ENCODE measurements at regions not wholly inside any gene's neighbourhood (a gene's known extent, or its start where the extent isn't known, plus 50 kb on each side); places are given as distances from the start of the nearest gene placed in this dataset.

GRCh38 chr9:99405359-99405758 is 183.3 kb downstream of the SEC61B start:
- Histone ChIP-seq H3K27ac (ENCODE audit: low read length) (no peak overlapping the region), H3K27me3 (replicated peaks in 1 of 2; ENCODE audit: control insufficient read depth in 2 of 2, extremely low read depth in 1 of 2, insufficient read depth in 2 of 2, low read length in 1 of 2) (peaks cover 0 to 11% of the 10 kb centered on the region in 2 experiments), H3K4me1 (ENCODE audit: control insufficient read depth in 1 of 2, extremely low read depth in 1 of 2, insufficient read depth in 2 of 2, low read length in 2 of 2) (no peaks in the 10 kb centered on the region), H3K9me3 (no peaks in the 10 kb centered on the region), H3K4me3 (ENCODE audit: control insufficient read depth in 1 of 2, extremely low read depth in 1 of 2, low read length in 1 of 2) (no peak overlapping the region), H3K36me3 (ENCODE audit: control insufficient read depth in 2 of 2, extremely low read depth in 1 of 2, insufficient read depth in 1 of 2, low read length in 1 of 2) (no peaks in the 10 kb centered on the region)
- Mint-ChIP-seq H3K27ac (no peak overlapping the region), H3K4me1 (no peaks in the 10 kb centered on the region), H3K4me3 (no peak overlapping the region), H3K36me3 (no peaks in the 10 kb centered on the region), H3K27me3 (peaks cover 11 to 17% of the 10 kb centered on the region in 2 donors), H3K9me3 (no peaks in the 10 kb centered on the region)
- 100% methylated on average over 1 of the region's 2 CpGs for WGBS (ENCODE audit: insufficient coverage)
- ATAC-seq (replicated peaks in 1 of 4): no peak
- ChIA-PET CTCF (no interaction called here), POLR2A (no interaction called here)
- DNase-seq: no peak

GRCh38 chr9:99406939-99407338 is 184.9 kb downstream of the SEC61B start:
- H3K4me3 Mint-ChIP-seq: no peak overlapping the region
- no peaks in the 10 kb centered on the region for H3K36me3 Mint-ChIP-seq
- ChIA-PET CTCF (no interaction called here), POLR2A (interaction anchor here in 1 of 2 donors (0.7 kb wide), 1 partner anchor 58 kb away, joined by 3 read pairs; no protein-coding TSS in a partner anchor)
- no peaks in the 10 kb centered on the region for H3K4me1 Mint-ChIP-seq
- Histone ChIP-seq H3K4me3 (ENCODE audit: control insufficient read depth in 1 of 2, extremely low read depth in 1 of 2, low read length in 1 of 2) (no peak overlapping the region), H3K36me3 (ENCODE audit: control insufficient read depth in 2 of 2, extremely low read depth in 1 of 2, insufficient read depth in 1 of 2, low read length in 1 of 2) (no peaks in the 10 kb centered on the region), H3K27me3 (replicated peaks in 1 of 2; ENCODE audit: control insufficient read depth in 2 of 2, extremely low read depth in 1 of 2, insufficient read depth in 2 of 2, low read length in 1 of 2) (peaks cover 0 to 5% of the 10 kb centered on the region in 2 experiments), H3K27ac (ENCODE audit: low read length) (no peak overlapping the region), H3K9me3 (no peaks in the 10 kb centered on the region), H3K4me1 (ENCODE audit: control insufficient read depth in 1 of 2, extremely low read depth in 1 of 2, insufficient read depth in 2 of 2, low read length in 2 of 2) (no peaks in the 10 kb centered on the region)
- ATAC-seq (replicated peaks in 1 of 4) (no peak), DNase-seq (no peak)
- no peaks in the 10 kb centered on the region for H3K9me3 Mint-ChIP-seq
- WGBS (ENCODE audit: insufficient coverage): 95% methylated on average over 2 of the region's 4 CpGs
- no peak overlapping the region for H3K27ac Mint-ChIP-seq
- peaks cover 8 to 17% of the 10 kb centered on the region in 2 donors for H3K27me3 Mint-ChIP-seq

GRCh38 chr9:99411068-99411467 is 189.0 kb downstream of the SEC61B start:
- POLR2A ChIA-PET: no interaction called here
- peaks cover 3 to 7% of the 10 kb centered on the region in 2 donors for H3K27me3 Mint-ChIP-seq
- no CpG with 5 or more reads among the region's 1 CpG for WGBS (ENCODE audit: insufficient coverage)
- H3K27me3 ChIP-seq (replicated peaks in 1 of 2; ENCODE audit: control insufficient read depth in 2 of 2, extremely low read depth in 1 of 2, insufficient read depth in 2 of 2, low read length in 1 of 2): peaks cover 0 to 3% of the 10 kb centered on the region in 2 experiments
- no peak overlapping the region for H3K27ac ChIP-seq (ENCODE audit: low read length)
- no peak for ATAC-seq (replicated peaks in 1 of 4)
- H3K4me1 Mint-ChIP-seq: no peaks in the 10 kb centered on the region
- no peak overlapping the region for H3K4me3 ChIP-seq (ENCODE audit: control insufficient read depth in 1 of 2, extremely low read depth in 1 of 2, low read length in 1 of 2)
- no peaks in the 10 kb centered on the region for H3K9me3 ChIP-seq
- H3K27ac Mint-ChIP-seq: no peak overlapping the region
- H3K9me3 Mint-ChIP-seq: no peaks in the 10 kb centered on the region
- DNase-seq: no peak
- CTCF ChIA-PET: no interaction called here
- H3K4me1 ChIP-seq (ENCODE audit: control insufficient read depth in 1 of 2, extremely low read depth in 1 of 2, insufficient read depth in 2 of 2, low read length in 2 of 2): no peaks in the 10 kb centered on the region
- no peaks in the 10 kb centered on the region for H3K36me3 ChIP-seq (ENCODE audit: control insufficient read depth in 2 of 2, extremely low read depth in 1 of 2, insufficient read depth in 1 of 2, low read length in 1 of 2)
- H3K36me3 Mint-ChIP-seq: no peaks in the 10 kb centered on the region
- no peak overlapping the region for H3K4me3 Mint-ChIP-seq

DNA sequence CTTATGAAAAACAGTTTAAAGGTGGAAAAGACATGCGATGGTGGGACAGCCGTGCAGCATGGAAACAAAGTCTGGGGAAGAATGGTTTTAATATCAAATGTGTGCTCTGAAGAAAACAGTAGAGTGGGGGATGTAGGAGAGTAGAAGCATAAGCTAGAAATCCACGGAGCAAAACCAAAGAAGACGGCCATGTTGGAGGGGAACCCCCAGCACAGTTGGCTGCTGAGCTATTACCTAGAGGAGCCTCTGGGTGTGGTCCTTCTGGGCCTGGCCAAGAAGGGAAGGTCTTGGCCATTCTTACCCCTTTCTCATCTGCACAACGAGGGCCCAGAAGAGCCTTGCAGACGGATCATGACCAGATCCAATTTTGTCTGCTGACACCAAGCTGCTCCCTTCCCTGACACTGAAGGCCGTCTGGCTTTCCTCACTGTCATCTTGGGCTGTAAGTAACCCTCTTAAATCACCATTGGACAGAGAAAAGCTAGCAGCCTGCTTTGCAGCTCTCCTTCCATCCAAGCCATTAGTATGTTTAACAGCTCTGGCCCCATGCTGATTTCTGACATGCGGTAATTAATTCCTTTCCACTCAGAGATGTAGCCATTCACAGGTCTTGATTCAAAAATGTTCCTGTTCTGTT is 189.5 kb downstream of the SEC61B start:
- H3K9me3 ChIP-seq: no peaks in the 10 kb centered on the region
- H3K27me3 ChIP-seq (replicated peaks in 1 of 2; ENCODE audit: control insufficient read depth in 2 of 2, extremely low read depth in 1 of 2, insufficient read depth in 2 of 2, low read length in 1 of 2): peaks cover 0 to 1% of the 10 kb centered on the region in 2 experiments
- no peaks in the 10 kb centered on the region for H3K9me3 Mint-ChIP-seq
- no peak overlapping the region for H3K27ac Mint-ChIP-seq
- ChIA-PET CTCF (no interaction called here), POLR2A (no interaction called here)
- DNase-seq (no peak), ATAC-seq (replicated peaks in 1 of 4) (no peak)
- H3K4me3 ChIP-seq (ENCODE audit: control insufficient read depth in 1 of 2, extremely low read depth in 1 of 2, low read length in 1 of 2): no peak overlapping the region
- no peak overlapping the region for H3K27ac ChIP-seq (ENCODE audit: low read length)
- H3K4me1 ChIP-seq (ENCODE audit: control insufficient read depth in 1 of 2, extremely low read depth in 1 of 2, insufficient read depth in 2 of 2, low read length in 2 of 2): no peaks in the 10 kb centered on the region
- H3K36me3 ChIP-seq (ENCODE audit: control insufficient read depth in 2 of 2, extremely low read depth in 1 of 2, insufficient read depth in 1 of 2, low read length in 1 of 2): no peaks in the 10 kb centered on the region
- H3K4me1 Mint-ChIP-seq: no peaks in the 10 kb centered on the region
- no peaks in the 10 kb centered on the region for H3K36me3 Mint-ChIP-seq
- 73% methylated on average over 6 of the region's 8 CpGs for WGBS (ENCODE audit: insufficient coverage)
- peaks cover 3 to 5% of the 10 kb centered on the region in 2 donors for H3K27me3 Mint-ChIP-seq
- no peak overlapping the region for H3K4me3 Mint-ChIP-seq

GRCh38 chr9:99412606-99413005 is 190.5 kb downstream of the SEC61B start:
- ChIA-PET CTCF (interaction anchor here in 1 of 2 donors (0.6 kb wide), 1 partner anchor 210 kb away, joined by 3 read pairs; no protein-coding TSS in a partner anchor), POLR2A (no interaction called here)
- no peaks in the 10 kb centered on the region for H3K9me3 ChIP-seq
- H3K4me1 Mint-ChIP-seq: no peaks in the 10 kb centered on the region
- no peaks in the 10 kb centered on the region for H3K9me3 Mint-ChIP-seq
- peaks cover 5% of the 10 kb centered on the region in 2 donors for H3K27me3 Mint-ChIP-seq
- H3K27ac Mint-ChIP-seq: no peak overlapping the region
- ATAC-seq (replicated peaks in 1 of 4): no peak
- no peak overlapping the region for H3K27ac ChIP-seq (ENCODE audit: low read length)
- no peak overlapping the region for H3K4me3 ChIP-seq (ENCODE audit: control insufficient read depth in 1 of 2, extremely low read depth in 1 of 2, low read length in 1 of 2)
- no peaks in the 10 kb centered on the region for H3K36me3 ChIP-seq (ENCODE audit: control insufficient read depth in 2 of 2, extremely low read depth in 1 of 2, insufficient read depth in 1 of 2, low read length in 1 of 2)
- no peak for DNase-seq
- H3K27me3 ChIP-seq (replicated peaks in 1 of 2; ENCODE audit: control insufficient read depth in 2 of 2, extremely low read depth in 1 of 2, insufficient read depth in 2 of 2, low read length in 1 of 2): no peaks in the 10 kb centered on the region
- H3K36me3 Mint-ChIP-seq: no peaks in the 10 kb centered on the region
- H3K4me3 Mint-ChIP-seq: no peak overlapping the region
- no peaks in the 10 kb centered on the region for H3K4me1 ChIP-seq (ENCODE audit: control insufficient read depth in 1 of 2, extremely low read depth in 1 of 2, insufficient read depth in 2 of 2, low read length in 2 of 2)

- no peak overlapping the region for H3K4me3 Mint-ChIP-seq
- no peak overlapping the region for H3K27ac Mint-ChIP-seq
- H3K4me3 ChIP-seq (ENCODE audit: control insufficient read depth in 1 of 2, extremely low read depth in 1 of 2, low read length in 1 of 2): no peak overlapping the region
- H3K36me3 Mint-ChIP-seq: no peaks in the 10 kb centered on the region
- no peaks in the 10 kb centered on the region for H3K9me3 Mint-ChIP-seq
- H3K4me1 Mint-ChIP-seq: no peaks in the 10 kb centered on the region
- no peaks in the 10 kb centered on the region for H3K4me1 ChIP-seq (ENCODE audit: control insufficient read depth in 1 of 2, extremely low read depth in 1 of 2, insufficient read depth in 2 of 2, low read length in 2 of 2)
- ChIA-PET POLR2A (no interaction called here), CTCF (interaction anchor here in 1 of 2 donors (0.6 kb wide), 1 partner anchor 281 kb away, joined by 4 read pairs; no protein-coding TSS in a partner anchor)
- ATAC-seq (replicated peaks in 1 of 4) (no peak), DNase-seq (no peak)
- H3K36me3 ChIP-seq (ENCODE audit: control insufficient read depth in 2 of 2, extremely low read depth in 1 of 2, insufficient read depth in 1 of 2, low read length in 1 of 2): no peaks in the 10 kb centered on the region
- no peak overlapping the region for H3K27ac ChIP-seq (ENCODE audit: low read length)
- WGBS (ENCODE audit: insufficient coverage): 100% methylated on average over 1 of the region's 1 CpG
- no peaks in the 10 kb centered on the region for H3K27me3 ChIP-seq (replicated peaks in 1 of 2; ENCODE audit: control insufficient read depth in 2 of 2, extremely low read depth in 1 of 2, insufficient read depth in 2 of 2, low read length in 1 of 2)
- H3K9me3 ChIP-seq: no peaks in the 10 kb centered on the region
- peaks cover 5 to 7% of the 10 kb centered on the region in 2 donors for H3K27me3 Mint-ChIP-seq
Observed at GRCh38 chr9:99414321-99414720, 192.2 kb downstream of the SEC61B start.

- 100% methylated on average over 1 of the region's 4 CpGs for WGBS (ENCODE audit: insufficient coverage)
- Histone ChIP-seq H3K9me3 (no peaks in the 10 kb centered on the region), H3K4me3 (ENCODE audit: control insufficient read depth in 1 of 2, extremely low read depth in 1 of 2, low read length in 1 of 2) (no peak overlapping the region), H3K27me3 (replicated peaks in 1 of 2; ENCODE audit: control insufficient read depth in 2 of 2, extremely low read depth in 1 of 2, insufficient read depth in 2 of 2, low read length in 1 of 2) (no peaks in the 10 kb centered on the region), H3K4me1 (ENCODE audit: control insufficient read depth in 1 of 2, extremely low read depth in 1 of 2, insufficient read depth in 2 of 2, low read length in 2 of 2) (no peaks in the 10 kb centered on the region), H3K27ac (ENCODE audit: low read length) (no peak overlapping the region), H3K36me3 (ENCODE audit: control insufficient read depth in 2 of 2, extremely low read depth in 1 of 2, insufficient read depth in 1 of 2, low read length in 1 of 2) (no peaks in the 10 kb centered on the region)
- POLR2A ChIA-PET: no interaction called here
- Mint-ChIP-seq H3K27me3 (peaks cover 5 to 7% of the 10 kb centered on the region in 2 donors), H3K4me1 (no peaks in the 10 kb centered on the region), H3K9me3 (no peaks in the 10 kb centered on the region), H3K36me3 (no peaks in the 10 kb centered on the region), H3K4me3 (no peak overlapping the region), H3K27ac (no peak overlapping the region)
- ATAC-seq (replicated peaks in 1 of 4): no peak
- DNase-seq: no peak
- CTCF ChIA-PET: no interaction called here
Observed at GRCh38 chr9:99415606-99416005, 193.5 kb downstream of the SEC61B start.
